GM21529 (cell line): ENCODE measurements at regions not wholly inside any gene's neighbourhood (a gene's known extent, or its start where the extent isn't known, plus 50 kb on each side); places are given as distances from the start of the nearest gene placed in this dataset.
"Not testable (repeated sequence)": the region's sequence is repeated elsewhere in the genome, so short reads cannot be mapped to it uniquely, and the experiment has no call there.

Source experiments
- ATAC-seq: cut with Tn5 transposase; IDR thresholded peaks from one replicate; pipeline ENCODE4 v1.9.1; 2021; ENCODE audit not compliant: unreplicated experiment

DNA sequence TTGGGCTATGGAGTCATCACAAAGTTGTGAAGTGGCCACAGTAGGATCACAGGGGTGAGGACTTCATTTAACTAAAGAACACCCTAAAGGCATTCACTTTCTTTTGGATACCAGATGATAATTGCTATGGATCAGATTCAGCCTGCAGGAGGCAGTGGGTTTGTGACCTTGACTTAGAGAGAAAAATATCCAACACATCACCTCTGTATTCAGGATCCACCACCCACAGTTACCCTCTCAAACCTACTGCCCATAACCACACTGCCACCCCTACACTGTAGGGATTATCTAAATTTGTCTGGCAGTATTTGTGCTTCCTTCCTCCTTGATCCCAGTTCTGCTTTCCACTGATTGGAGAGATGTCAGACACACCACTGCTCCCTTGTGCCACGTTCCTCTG lies 269.4 kb downstream of the MYCN start:
- ATAC-seq: no peak

DNA sequence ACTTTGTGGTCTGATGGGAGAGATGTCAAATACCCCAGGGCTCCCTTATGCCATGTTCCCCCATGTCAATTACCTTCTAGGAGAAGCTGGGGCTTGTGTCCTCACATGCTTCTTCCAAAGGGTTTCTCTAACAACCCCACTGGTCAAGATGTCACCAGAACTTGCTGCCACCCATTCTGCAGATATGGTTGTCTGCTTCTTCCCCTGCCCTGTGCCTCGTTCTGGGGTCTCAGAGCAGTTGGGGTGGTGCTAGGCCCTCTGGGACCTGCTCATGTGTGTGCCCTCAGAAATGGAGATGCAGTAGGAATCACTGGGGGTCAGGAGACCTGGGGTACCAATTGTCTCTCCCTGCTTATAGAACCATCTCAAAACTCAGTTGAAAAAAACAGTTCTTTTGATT lies 268.6 kb downstream of the MYCN start:
- no peak for ATAC-seq

DNA sequence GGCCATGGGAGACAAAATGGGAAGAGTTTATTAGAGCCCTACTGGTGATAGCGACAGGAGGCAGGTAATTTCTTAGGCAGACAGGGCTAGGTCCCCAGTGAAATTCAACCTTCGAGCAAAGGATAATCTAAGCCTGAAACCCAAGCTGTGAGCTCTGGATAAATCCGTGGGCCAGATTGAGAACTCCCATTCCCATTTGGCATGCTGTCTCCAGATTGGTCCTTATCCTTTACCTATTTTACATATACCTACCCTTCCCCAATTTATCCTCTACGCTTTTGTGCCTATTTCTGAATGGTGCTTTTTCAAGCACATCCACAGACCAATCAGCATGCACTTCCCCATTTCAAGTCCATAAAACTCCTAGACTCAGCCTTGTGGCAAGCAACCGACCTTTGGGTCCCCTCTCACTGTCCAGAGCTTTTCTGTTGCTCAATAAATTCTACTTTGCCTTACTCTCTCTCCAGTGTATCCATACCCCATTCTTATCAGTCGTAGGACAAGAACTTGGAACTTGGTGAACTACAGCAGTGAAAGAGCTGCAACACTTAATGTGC lies 268.0 kb downstream of the MYCN start:
- ATAC-seq: no peak

DNA sequence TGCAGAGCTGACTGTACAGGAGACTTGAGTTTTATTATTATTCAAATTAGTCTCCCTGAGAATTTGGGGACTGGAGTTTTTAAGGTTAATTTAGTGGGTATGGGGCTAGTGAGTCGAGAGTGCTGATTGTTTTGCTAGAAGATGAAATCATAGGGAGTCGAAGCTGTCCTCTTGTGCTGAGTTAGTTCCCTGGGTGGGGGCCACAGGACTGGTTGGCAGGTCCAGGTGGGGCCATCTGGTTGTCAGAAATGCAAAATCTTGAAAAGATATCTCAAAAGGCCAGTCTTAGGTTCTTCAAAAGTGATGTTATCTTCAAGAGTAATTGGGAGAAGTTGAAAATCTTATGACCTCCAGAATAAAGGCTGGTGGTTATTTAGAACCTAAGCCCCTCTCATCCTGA lies 267.3 kb downstream of the MYCN start:
- no peak for ATAC-seq

DNA sequence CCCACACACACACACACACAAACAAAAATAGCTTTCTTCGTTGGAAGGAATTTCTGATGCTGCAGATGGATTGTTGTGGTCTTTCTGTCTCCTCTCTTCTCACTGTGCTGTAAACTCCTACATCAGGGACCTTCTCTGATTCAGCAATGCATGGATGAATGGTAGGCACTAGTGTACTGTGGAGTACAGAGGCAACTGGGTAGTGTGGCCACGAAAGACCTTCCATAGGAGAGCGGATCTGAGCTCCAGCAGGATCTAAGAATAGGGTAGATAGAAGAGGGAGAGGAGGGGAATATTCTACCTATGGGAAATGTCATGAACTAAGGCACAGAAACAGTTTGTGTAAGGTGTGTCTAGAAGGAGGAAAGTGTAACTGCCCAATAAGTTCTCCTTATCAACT lies 266.8 kb downstream of the MYCN start:
- no peak for ATAC-seq

DNA sequence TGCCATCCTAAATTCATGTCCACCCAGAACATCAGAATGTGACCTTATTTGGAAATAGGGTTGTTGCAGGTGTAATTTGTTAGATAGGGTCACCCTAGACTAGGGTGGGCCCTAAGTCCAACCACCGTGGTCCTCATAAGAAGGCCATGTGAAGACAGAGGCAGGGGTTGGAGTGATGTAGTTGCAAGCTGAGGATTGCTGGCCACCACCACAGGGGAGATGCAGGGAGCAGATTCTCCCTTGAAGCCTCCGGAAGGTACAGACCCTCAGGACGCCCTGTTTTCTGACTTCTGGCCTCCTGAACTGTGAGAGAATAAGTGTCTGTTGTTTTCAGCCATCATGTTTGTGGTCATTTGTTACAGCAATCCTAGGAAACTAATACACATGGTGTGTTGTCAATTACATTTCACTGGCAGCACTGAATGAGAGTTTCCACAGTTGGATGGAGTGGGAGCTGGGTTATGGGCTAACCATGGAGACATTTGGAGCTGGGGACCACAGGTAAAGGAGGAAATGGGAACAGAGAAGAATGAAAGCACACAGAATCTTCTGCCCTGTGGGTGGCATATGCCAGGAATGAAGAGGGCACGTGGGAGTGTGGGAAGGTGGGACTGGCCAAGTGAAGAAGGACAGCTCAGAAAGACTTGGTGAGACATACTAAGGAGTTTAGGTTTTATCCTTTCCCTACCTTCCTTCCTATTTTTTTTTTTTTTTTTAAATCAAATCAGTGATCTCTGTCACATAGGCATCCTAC lies 266.0 kb downstream of the MYCN start:
- no peak for ATAC-seq

DNA sequence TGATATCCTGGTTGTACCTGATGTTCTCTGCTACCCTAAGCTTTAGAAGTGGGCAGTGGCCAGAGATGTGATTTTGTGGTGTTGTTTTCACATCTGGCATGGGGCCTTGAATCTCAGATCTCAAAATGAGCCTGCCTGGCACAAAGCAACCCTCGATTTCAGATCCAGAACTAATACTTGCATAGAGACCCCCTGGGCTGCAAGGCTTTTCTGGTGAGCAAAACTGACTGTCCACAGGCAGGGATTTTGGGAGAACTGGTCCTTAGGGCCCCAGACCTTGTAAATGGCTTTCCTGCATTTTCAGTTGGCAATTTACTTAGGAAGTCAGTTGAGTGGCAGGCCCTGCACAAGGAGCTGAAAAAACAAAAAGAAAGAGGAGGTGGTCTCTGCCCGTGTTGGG lies 265.3 kb downstream of the MYCN start:
- ATAC-seq: no peak

DNA sequence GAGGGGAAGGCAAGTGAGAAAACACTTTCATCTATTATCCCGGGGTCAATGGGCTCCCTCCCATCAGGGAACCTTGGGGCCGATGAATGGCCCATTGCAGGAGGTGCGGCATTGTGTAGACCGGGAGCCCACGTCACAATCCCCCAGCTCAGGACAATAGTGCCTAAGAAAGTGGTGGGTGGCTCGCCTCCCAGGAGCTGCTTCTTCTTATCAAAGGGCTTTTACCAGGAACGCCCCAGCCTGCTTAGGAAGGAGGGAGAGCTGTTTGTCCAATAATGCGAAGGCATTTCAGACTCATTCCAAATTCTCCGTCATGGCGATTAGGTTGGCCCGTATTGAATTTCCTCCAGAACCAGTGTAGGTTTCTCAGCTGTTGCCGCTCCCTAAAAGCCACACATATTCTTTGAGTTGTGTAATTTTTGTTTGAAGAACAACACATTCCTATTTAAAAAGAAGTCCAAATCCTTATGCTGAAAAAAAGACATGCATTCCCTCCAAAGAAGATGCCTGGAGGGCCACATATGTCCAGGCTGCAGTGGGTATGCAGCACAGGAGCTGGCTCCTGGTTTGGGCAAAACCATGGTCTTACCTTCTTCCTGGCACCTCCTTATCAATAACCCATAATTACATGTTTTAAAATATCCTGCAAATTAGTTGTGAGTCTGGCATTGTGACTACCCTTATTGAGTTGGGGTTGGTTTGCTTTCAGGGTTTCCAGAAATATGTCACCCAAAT lies 264.7 kb downstream of the MYCN start:
- no peak for ATAC-seq

DNA sequence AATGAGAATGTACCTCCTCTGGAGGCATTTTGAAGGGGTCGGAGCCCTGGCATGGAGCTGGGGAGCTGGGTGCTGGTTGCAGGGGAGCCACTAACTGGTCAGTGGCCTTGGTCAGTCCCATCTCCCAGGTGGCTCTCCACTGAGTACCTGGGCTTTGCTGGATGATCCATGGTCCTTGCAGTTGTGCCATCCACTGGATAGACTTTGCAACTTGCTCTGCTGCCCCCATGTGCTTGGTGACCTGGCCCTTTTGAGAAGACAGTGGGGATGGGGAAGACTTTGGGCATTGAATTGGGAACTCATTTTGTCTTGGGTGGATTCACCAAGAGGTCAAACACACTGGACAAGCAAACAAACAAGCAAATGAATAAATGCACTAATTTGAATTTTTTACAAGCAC lies 263.9 kb downstream of the MYCN start:
- ATAC-seq: no peak

DNA sequence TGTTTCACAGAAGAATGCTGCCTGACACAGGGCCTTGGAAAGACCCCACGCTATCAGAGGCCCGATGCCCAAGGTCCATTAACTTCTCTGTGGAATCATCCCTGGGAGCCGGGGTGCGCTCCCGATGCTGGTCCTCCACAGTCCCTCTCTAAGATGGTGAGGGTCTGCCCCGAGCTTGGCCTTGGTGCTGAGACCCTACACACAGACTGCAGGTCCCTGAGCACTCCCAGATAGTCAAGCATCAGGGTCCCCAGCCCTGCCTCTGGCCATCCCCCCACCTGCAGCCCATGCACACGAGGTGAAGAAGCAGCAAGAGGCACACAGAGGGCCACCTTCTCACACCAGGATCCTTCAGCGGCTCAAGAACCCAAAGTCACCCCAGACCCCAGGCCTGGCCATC lies 263.3 kb downstream of the MYCN start:
- no peak for ATAC-seq

DNA sequence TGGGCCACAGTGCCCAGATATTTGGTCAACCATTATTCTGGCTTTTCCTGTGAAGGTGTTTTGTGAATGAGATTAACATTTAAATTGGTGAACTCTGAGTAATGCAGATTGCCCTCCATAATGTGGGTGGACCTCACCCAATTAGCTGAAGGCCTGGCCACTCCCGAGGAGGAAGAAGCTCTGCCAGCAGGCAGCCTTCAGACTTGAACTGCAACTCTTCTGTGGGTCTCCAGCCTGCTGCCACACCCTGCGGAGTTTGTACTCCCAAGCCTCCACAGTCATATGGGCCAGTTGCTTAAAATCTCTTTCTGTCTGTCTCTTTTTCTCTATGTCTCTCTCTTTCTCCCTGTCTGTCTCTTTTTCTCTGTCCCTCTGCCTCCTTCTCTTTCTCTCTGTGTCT lies 262.7 kb downstream of the MYCN start:
- no peak for ATAC-seq

DNA sequence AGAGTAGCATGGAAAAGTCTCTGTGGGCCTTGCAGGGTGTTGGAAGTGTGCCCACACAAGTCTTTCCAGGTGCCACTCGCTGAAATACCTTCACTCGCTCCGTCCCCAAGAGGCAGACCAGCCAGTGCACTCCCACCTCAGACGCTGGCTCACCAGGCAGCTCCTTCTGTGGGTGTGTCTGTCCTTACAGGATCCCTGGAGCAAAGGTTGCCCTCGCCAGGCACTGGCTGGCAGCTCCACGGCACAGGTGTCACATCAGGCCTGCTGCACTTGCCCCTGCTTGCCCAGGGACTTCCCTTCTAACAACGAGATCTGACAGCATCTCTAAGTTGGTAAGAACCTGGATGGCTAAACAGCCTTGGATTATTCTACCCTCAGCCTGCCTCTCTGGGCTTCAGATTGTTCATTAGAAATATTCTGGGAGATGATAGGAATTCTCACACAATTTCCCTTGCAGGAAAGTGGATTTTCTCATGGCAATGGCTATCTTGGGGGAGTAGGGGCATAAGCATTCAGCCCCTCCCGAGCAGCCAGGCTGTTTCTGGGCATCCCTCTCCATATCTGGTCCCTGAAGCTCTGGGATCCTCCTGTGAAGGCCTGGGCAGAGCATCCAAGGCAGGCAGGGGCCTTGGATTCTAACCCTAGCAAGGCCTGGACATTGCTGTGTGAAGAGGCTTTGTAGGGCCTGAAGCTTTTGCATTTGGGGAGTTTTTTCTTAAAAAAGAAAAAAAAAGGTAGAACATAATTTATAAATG lies 262.1 kb downstream of the MYCN start:
- no peak for ATAC-seq

DNA sequence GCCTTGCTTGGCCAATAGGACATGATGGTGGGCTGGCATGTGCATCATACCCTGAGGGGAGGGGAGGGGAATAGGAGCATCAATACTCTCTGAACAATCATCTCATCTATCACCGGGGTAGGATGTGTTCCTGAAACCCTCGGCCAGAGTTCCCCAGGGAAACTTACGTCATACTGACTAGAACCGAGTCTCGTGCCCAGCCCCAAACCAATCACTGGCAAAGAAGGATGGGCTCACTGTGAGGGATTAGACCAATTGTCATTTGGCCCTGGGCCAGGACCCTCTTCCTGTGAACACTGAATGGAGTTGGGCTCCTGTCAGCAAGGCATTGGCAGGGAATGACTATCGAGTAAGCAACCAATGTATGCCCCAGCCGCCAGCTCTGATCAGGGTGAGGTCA lies 261.5 kb downstream of the MYCN start:
- no peak for ATAC-seq

DNA sequence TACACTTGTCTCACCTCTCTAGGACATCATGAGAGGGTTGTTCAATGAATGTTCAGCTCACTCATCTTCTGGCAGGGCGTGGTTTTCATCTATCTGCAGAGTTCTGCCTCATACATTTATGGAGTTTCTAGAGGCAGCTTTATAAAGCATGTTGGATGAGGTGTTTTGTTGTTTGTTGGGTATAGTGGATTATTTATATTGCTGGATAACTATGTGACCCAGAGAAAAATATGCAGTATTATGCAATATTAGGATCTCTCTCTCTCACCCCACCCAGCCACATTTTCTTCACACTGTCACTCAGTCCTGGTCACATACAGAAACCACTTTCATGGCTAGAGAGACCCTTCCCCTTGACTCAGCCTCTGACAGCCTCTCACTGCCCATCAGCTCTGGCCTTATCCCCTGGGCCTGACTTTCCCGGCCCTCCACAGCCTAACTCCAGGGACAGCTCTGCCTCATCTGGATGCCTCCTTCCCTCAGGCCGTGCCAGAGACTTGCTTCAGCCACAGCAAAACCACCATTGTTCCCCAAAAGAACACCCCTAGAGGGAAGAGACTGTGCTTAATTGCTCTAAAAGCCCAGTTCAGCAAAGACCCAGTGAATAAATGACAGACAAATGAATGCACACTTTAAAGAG lies 260.3 kb downstream of the MYCN start:
- ATAC-seq: no peak

DNA sequence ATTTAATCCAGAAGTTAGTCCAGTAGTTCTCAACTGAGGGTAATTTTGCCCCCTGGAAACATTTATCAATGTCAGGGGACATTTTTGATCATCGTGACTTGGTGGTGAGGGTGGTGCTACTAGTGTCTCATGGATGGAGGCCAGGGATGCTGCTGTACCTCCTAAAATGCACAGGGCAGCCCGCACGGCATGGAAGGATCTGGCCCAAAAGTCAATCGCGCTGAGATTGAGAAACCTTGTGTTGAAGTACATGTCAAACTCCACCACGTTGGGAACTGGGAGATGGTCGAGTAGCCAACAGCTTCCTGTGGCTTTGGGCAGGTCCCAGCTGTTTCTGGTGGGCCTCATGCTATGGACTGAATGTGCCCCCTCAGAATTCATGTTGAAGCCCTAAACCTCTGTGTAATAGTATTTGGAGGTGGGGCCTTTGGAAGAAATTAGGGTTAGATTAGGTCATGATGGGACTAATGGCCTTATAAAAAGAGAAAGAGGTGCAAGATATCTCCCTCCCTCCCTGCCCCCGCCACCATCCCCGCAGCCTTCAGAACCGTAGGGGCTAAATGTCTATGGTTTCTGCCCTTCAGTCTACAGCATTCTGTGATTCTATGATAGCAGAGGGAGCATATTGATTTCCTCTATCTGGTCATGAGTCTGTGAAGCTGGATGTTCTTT lies 259.7 kb downstream of the MYCN start:
- no peak for ATAC-seq

DNA sequence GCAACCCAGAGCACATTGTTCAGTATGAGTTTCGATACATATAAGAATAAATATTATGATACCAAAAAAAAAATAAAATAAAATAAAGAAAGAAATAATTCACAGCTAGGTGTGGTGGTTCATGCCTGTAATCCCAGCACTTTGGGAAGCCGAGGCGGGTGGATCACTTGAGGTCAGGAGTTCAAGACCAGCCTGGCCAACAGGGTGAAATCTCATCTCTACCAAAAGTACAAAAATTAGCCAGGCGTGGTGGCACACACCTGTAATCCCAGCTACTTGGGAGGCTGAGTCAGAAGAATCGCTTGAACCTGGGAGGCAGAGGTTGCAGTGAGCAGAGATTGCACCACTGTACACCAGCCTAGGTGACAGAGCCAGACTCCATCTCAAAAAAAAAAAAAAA lies 258.9 kb downstream of the MYCN start:
- ATAC-seq: not testable (repeated sequence)

DNA sequence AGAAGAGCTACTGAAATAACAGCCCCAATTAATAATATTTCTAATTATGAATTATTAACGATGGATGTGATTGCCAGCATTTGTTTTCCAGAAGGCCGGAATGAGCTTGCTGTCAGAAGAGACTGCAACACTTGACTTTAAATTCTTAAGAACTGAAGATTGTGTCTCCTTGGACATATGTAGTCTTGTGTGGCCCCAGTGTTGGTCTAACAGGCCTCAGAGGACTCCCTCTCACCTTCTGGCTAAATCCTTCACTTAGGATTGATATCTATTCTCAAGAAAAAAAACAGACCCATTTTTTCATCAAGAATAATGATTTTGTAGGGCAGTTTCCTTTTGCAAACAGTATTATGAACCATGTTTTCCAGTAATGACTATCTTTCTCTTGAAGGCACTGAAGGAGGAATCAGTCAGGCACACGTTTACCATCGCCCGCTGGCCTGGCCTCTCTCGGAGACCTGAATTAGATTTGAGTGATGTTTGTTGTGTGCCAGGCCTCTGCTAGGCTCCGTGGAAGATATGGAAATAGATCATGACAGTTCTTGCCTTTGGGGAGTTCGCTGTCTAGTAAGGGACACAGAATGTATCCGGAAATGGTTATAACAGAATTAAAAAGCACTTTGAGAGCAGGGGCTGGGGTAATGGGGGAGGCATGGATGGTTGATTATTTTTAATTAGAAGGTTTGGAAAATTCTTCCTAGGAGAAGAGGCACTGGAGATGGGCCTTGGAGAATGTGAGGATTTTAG lies 258.0 kb downstream of the MYCN start:
- no peak for ATAC-seq

DNA sequence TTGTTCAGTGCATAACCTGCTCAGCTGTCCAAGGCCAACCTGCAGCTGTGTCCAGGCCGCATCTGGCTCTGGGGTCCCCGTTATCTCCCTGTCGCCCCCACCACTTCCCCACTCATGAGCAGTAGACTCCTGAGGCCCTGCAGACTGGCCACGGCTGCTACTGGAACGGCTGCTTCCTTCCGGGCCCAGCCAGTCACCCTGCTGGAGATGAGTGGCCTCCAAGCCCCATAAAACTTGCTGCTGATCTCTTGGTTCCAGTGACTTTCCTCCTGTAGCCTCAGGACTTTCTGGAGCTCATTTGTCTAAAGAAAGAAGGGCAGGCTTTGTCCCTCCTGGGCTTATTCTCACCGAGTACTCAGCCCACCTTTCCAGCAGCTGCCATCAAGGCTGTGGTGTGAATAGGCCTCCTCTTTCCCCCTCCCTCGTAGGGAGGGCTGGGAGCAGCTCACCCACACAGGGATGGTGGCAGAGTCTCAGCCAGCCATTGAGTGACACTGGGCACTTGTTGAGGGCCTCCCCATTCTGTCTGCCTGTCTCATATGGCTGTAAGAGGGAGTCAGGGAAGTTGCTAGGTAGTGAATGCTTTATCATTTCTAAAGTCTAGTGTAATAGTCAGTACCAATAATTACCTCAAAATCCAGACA lies 257.3 kb downstream of the MYCN start:
- ATAC-seq: no peak

DNA sequence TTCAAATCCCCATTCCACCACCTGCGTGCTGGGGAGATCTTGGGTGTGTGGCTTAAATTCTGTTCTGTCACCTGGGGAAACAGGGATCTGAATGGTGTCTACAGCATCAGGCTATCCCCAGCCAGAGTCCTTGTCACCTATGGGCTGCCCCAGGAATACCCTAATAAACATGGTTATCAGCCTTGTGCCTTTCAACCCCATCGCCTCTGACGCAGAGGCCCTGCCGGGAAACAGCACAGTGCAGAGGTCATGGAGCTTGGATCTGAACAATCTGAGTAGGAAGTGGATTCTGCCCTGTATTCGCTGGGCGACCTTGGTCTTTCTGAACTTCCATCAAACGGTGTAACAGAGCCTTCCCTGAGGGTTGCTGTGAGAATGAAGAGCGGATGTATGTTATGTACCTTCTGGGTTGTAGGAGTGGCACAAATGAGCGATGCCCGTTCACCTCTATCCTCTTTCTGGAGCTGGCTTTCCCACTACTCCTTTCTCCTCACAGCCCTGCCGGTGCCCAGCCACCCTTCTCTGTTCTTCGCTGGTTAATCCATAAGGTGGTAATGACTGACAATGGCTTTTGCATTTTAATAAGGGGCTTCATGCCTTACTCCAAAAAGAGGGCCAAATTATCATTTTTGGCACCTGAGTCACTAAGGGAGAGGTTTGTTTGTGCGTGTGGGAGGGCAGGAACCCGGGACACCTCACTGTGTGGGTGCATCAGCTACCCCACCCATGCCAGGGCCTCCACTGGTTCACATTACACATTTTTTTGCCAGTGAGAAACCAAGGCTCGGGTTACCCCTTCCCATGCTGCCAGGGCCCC lies 256.5 kb downstream of the MYCN start:
- no peak for ATAC-seq
